ENCODE measurements at regions not wholly inside any gene's neighbourhood (a gene's known extent, or its start where the extent isn't known, plus 50 kb on each side); places are given as distances from the start of the nearest gene placed in this dataset.

DNA sequence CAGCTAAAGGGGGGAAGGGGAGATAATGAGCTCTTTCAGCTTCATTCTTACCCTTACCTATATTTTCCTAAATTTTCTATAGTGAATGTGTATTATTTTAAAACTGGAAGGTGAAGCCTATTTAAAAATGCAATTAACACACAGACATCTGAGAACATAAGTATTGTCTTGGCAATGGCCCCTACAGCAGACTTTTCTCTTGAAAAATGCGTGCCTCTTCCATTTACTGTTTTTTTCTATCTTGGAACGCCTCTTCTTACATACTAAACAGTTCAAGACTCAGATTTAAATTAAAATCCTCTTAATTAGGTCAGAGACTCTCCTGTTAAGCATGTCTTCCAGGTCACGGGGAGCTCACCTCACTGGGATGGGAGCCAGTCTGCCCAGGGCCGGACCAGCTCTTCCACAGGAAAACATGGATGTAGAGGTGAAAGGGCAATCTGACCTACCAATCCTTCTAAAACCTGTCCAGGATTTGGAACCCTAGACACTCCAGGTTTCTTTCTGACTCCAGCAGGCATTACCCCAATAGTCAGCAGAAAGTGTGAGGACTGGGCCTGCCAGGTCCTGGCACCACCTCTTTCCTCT is 137.3 kb downstream of the ZNF281 start:
- Histone ChIP-seq H3K9me3 (no peaks in the 10 kb centered on the region), H3K27me3 (replicated peaks; ENCODE audit: control insufficient read depth, insufficient read depth, low read length) (no peaks in the 10 kb centered on the region), H3K4me3 (ENCODE audit: low read depth, low read length) (no peak overlapping the region), H3K36me3 (ENCODE audit: control insufficient read depth, insufficient read depth, low read length) (no peaks in the 10 kb centered on the region), H3K4me1 (peaks cover 47% of the 10 kb centered on the region)
- Mint-ChIP-seq H3K27ac (ENCODE audit: unreplicated experiment) (no peak overlapping the region), H3K27me3 (ENCODE audit: insufficient read depth, unreplicated experiment) (no peaks in the 10 kb centered on the region), H3K36me3 (ENCODE audit: insufficient read depth, unreplicated experiment) (no peaks in the 10 kb centered on the region), H3K9me3 (ENCODE audit: unreplicated experiment) (no peaks in the 10 kb centered on the region), H3K4me3 (ENCODE audit: unreplicated experiment) (no peak overlapping the region), H3K4me1 (ENCODE audit: low read depth, unreplicated experiment) (peaks cover 34% of the 10 kb centered on the region)
- POLR2A ChIA-PET, result no interaction called here
- TF ChIP-seq, protein P1, sequence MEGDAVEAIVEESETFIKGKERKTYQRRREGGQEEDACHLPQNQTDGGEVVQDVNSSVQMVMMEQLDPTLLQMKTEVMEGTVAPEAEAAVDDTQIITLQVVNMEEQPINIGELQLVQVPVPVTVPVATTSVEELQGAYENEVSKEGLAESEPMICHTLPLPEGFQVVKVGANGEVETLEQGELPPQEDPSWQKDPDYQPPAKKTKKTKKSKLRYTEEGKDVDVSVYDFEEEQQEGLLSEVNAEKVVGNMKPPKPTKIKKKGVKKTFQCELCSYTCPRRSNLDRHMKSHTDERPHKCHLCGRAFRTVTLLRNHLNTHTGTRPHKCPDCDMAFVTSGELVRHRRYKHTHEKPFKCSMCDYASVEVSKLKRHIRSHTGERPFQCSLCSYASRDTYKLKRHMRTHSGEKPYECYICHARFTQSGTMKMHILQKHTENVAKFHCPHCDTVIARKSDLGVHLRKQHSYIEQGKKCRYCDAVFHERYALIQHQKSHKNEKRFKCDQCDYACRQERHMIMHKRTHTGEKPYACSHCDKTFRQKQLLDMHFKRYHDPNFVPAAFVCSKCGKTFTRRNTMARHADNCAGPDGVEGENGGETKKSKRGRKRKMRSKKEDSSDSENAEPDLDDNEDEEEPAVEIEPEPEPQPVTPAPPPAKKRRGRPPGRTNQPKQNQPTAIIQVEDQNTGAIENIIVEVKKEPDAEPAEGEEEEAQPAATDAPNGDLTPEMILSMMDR (IDR thresholded peaks at IDR 0.05; ENCODE audit: insufficient read depth in 1 of 2, low read depth in 1 of 2, low read length in 1 of 2, severe bottlenecking in 1 of 2, unreplicated experiment in 1 of 2), result no peak
- no TSS peak for BruUV-seq (replicated peaks)
- DNase-seq, result no peak
- CTCF ChIA-PET, result no interaction called here
- intact Hi-C loops (cut with micrococcal nuclease; ENCODE audit: unreplicated experiment), result no loop called here

DNA sequence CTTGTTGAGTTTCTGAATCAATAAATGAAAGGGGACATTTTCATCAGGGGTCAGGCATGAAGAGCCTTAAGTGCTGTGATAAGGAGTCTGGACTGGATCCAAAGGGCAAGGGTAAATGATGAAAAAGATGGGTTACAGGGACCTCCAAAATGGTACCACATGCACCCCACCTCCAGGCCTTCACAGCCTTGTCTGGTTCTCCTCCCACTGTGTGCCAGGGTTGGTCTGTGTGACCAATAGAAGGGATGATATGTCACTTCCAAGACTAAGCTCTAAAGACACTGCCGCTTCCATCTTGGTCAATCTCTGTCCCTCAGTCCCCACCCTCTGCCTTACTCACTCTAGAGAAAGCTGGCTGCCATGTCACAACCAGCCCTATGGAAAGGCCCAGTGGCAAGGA is 140.6 kb downstream of the ZNF281 start:
- intact Hi-C loops (cut with micrococcal nuclease; ENCODE audit: unreplicated experiment), result no loop called here
- CTCF ChIA-PET, result no interaction called here
- Histone ChIP-seq H3K36me3 (ENCODE audit: control insufficient read depth, insufficient read depth, low read length) (no peaks in the 10 kb centered on the region), H3K27me3 (replicated peaks; ENCODE audit: control insufficient read depth, insufficient read depth, low read length) (no peaks in the 10 kb centered on the region), H3K4me1 (peaks cover 22% of the 10 kb centered on the region), H3K9me3 (no peaks in the 10 kb centered on the region), H3K4me3 (ENCODE audit: low read depth, low read length) (no peak overlapping the region)
- BruUV-seq (replicated peaks), result no TSS peak
- no peak overlapping the region for H3K4me3 Mint-ChIP-seq (ENCODE audit: unreplicated experiment)
- H3K27ac Mint-ChIP-seq (ENCODE audit: unreplicated experiment), result no peak overlapping the region
- H3K36me3 Mint-ChIP-seq (ENCODE audit: insufficient read depth, unreplicated experiment), result no peaks in the 10 kb centered on the region
- H3K9me3 Mint-ChIP-seq (ENCODE audit: unreplicated experiment), result no peaks in the 10 kb centered on the region
- no peak for DNase-seq
- H3K27me3 Mint-ChIP-seq (ENCODE audit: insufficient read depth, unreplicated experiment), result no peaks in the 10 kb centered on the region
- POLR2A ChIA-PET, result no interaction called here
- peaks cover 15% of the 10 kb centered on the region for H3K4me1 Mint-ChIP-seq (ENCODE audit: low read depth, unreplicated experiment)
- TF ChIP-seq, protein P1 (IDR thresholded peaks at IDR 0.05; ENCODE audit: insufficient read depth in 1 of 2, low read depth in 1 of 2, low read length in 1 of 2, severe bottlenecking in 1 of 2, unreplicated experiment in 1 of 2), result no peak

DNA sequence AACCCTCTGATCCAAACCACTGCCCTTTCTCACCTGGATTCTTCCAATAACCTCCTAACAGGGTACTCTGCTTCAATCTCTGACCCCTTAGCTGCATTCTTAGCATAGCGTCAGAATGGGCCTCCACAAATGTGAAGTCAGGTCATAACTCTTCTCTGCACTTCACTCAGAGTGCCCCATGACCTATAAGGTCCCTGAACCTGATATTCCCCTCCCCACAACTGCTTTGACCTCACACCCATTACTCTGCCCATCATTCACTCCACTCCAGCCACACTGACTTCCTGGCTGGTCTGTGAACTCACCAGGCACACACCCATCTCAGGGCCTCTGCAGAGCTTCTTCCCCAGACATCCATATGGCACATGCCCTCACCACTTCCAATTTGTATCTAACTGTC is 141.9 kb downstream of the ZNF281 start:
- Mint-ChIP-seq H3K4me1 (ENCODE audit: low read depth, unreplicated experiment) (peaks cover 9% of the 10 kb centered on the region), H3K9me3 (ENCODE audit: unreplicated experiment) (no peaks in the 10 kb centered on the region), H3K27ac (ENCODE audit: unreplicated experiment) (no peak overlapping the region), H3K4me3 (ENCODE audit: unreplicated experiment) (no peak overlapping the region), H3K36me3 (ENCODE audit: insufficient read depth, unreplicated experiment) (no peaks in the 10 kb centered on the region), H3K27me3 (ENCODE audit: insufficient read depth, unreplicated experiment) (no peaks in the 10 kb centered on the region)
- DNase-seq, result no peak
- peaks cover 13% of the 10 kb centered on the region for H3K4me1 ChIP-seq
- H3K36me3 ChIP-seq (ENCODE audit: control insufficient read depth, insufficient read depth, low read length), result no peaks in the 10 kb centered on the region
- ChIA-PET POLR2A (no interaction called here), CTCF (interaction anchor here (1.5 kb wide), 1 partner anchor 12 kb away, joined by 4 read pairs; no protein-coding TSS in a partner anchor)
- TF ChIP-seq, protein P1 (IDR thresholded peaks at IDR 0.05; ENCODE audit: insufficient read depth in 1 of 2, low read depth in 1 of 2, low read length in 1 of 2, severe bottlenecking in 1 of 2, unreplicated experiment in 1 of 2), result no peak
- no peaks in the 10 kb centered on the region for H3K9me3 ChIP-seq
- H3K4me3 ChIP-seq (ENCODE audit: low read depth, low read length), result no peak overlapping the region
- H3K27me3 ChIP-seq (replicated peaks; ENCODE audit: control insufficient read depth, insufficient read depth, low read length), result no peaks in the 10 kb centered on the region
- intact Hi-C loops (cut with micrococcal nuclease; ENCODE audit: unreplicated experiment), result no loop called here
- no TSS peak for BruUV-seq (replicated peaks)
